ENCODE measurements at regions not wholly inside any gene's neighbourhood (a gene's known extent, or its start where the extent isn't known, plus 50 kb on each side); places are given as distances from the start of the nearest gene placed in this dataset.

DNA sequence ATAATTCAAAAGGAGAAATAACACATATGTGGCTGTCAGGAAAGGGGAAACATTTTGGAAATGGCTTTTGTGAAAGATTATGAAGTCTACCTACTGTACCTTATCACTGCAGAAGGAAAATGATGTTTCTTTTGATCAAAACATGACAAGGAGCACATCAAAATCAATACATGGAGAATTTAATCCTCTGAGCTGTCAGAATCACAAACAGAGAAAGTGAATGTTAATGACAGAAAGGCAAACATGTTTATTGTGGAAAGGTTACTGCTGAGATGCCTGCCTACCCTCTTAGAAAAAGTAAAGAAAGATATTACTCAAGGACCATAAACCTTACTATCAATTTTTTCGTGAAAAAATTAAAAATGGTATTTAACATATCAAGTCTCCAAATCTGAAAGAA lies 794.5 kb upstream of the GYPC start (continued):
- TF ChIP-seq, protein P1, sequence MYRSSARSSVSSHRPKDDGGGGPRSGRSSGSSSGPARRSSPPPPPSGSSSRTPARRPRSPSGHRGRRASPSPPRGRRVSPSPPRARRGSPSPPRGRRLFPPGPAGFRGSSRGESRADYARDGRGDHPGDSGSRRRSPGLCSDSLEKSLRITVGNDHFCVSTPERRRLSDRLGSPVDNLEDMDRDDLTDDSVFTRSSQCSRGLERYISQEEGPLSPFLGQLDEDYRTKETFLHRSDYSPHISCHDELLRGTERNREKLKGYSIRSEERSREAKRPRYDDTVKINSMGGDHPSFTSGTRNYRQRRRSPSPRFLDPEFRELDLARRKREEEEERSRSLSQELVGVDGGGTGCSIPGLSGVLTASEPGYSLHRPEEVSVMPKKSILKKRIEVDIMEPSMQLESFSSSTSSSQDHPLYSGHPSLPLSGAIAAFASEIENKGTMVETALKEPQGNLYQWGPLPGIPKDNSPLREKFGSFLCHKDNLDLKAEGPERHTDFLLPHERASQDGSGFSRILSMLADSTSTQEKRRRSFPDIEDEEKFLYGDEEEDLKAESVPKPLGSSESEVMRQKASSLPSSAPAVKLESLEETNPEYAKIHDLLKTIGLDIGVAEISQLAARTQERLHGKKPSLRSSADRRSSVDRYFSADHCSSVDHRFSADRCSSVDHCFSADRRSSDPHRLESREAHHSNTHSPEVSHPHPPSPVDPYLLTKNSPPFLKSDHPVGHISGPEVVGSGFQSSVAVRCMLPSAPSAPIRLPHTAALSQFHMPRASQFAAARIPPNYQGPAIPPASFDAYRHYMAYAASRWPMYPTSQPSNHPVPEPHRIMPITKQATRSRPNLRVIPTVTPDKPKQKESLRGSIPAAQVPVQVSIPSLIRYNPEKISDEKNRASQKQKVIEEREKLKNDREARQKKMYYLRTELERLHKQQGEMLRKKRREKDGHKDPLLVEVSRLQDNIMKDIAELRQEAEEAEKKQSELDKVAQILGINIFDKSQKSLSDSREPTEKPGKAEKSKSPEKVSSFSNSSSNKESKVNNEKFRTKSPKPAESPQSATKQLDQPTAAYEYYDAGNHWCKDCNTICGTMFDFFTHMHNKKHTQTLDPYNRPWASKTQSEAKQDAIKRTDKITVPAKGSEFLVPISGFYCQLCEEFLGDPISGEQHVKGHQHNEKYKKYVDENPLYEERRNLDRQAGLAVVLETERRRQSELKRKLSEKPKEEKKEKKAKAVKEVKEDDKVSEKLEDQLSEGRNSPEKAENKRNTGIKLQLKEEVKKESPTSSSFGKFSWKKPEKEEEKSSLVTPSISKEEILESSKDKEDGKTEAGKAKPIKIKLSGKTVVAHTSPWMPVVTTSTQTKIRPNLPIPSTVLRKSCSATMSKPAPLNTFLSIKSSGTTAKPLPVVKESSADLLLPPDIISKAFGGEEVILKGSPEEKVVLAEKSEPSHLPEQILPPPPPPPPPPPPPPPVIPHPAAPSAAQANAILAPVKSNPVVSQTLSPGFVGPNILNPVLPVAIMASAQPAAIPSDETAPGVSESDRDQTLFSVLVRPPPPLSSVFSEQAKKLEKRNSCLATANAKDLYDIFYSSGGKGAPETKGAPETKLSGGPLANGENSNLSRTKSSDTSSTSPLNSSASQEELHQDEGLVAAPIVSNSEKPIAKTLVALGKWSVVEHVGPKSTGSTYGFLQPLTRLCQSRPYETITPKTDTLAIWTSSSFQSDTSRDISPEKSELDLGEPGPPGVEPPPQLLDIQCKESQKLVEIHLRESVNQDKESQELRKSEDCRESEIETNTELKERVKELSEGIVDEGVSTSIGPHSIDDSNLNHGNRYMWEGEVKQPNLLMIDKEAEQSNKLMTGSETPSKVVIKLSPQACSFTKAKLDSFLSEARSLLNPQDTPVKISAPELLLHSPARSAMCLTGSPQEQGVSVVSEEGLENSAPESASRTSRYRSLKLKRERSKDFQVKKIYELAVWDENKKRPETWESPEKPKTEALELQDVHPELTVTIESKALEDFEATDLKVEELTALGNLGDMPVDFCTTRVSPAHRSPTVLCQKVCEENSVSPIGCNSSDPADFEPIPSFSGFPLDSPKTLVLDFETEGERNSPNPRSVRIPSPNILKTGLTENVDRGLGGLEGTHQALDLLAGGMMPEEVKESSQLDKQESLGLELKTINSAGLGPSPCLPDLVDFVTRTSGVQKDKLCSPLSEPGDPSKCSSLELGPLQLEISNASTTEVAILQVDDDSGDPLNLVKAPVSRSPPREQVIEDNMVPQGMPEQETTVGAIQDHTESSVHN (CRISPR knock-in tag; IDR thresholded peaks at IDR 0.05): no peak
- TF ChIP-seq ZNF205 (CRISPR knock-in tag; IDR thresholded peaks at IDR 0.05): no peak
- no peak for TF ChIP-seq ZBTB38 (CRISPR knock-in tag; IDR thresholded peaks at IDR 0.05)
- no peak for TF ChIP-seq AGO2 (optimal IDR thresholded peaks at IDR 0.05; ENCODE audit: low read depth, low read length)
- no peak for TF ChIP-seq MZF1 (CRISPR knock-in tag; IDR thresholded peaks at IDR 0.05; ENCODE audit: borderline replicate concordance)
- no peak for TF ChIP-seq ZNF17 (CRISPR knock-in tag; IDR thresholded peaks at IDR 0.05)

DNA sequence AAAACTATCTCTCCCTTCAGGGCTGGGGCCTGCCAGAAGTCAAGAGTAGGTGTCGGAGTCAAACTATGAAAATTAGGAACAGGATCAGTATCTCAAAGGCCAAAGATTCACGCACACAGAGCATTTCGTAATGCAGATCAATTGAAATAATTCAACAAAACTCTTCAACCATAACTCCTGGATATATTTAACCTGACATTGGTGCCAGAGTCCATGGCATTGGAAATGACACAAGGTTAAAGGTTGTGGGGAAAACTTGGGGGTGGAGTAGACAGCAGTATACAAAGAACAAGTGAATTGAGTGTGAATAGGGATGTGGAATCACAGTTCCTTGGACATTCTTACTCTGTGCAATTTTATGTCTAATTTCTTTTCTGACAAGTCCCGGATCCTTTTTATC lies 788.0 kb upstream of the GYPC start:
- Histone ChIP-seq H4K20me1 (ENCODE audit: insufficient read depth, low read length) (no peaks in the 10 kb centered on the region), H3K4me1 (ENCODE audit: insufficient read depth, low read length) (no peaks in the 10 kb centered on the region), H3K79me2 (ENCODE audit: insufficient read depth, low read length) (no peaks in the 10 kb centered on the region), H2AFZ (ENCODE audit: low read length) (no peak overlapping the region), H3K9ac (ENCODE audit: insufficient read depth, low read depth, low read length) (no peak overlapping the region), H3K27ac (ENCODE audit: extremely low read length, insufficient read depth, low read length) (no peak overlapping the region), H3K4me3 (replicated peaks in 1 of 3; ENCODE audit: insufficient read depth in 1 of 3, low read depth in 2 of 3, low read length in 3 of 3) (no peak overlapping the region), H3K27me3 (ENCODE audit: control insufficient read depth in 1 of 2, insufficient read depth in 2 of 2, low read length in 2 of 2) (no peaks in the 10 kb centered on the region), H3K9me3 (ENCODE audit: low read length) (peaks cover 63% of the 10 kb centered on the region), H3K4me2 (ENCODE audit: low read depth, low read length) (no peak overlapping the region), H3K36me3 (replicated peaks in 1 of 2; ENCODE audit: control insufficient read depth in 1 of 2, insufficient read depth in 2 of 2, low read length in 2 of 2) (no peaks in the 10 kb centered on the region)
- ATAC-seq (no peak), FAIRE-seq (no peak), DNase-seq (ENCODE audit: low spot score) (no peak)
- intact Hi-C loops (cut with micrococcal nuclease; ENCODE audit: unreplicated experiment): no loop called here
- POLR2A ChIA-PET: no interaction called here
- in situ Hi-C loops (cut with HindIII; ENCODE audit: extremely low pct_ligation_motif_present, low pct_unique_long_range_greater_than_20kb): no loop called here
- no TSS peak for BruUV-seq (replicated peaks)
- 21% methylated on average over 4 of the region's 4 CpGs for WGBS (ENCODE audit: low lambda C conversion rate)
- no peak for TF ChIP-seq ARID2 (CRISPR knock-in tag; IDR thresholded peaks at IDR 0.05; ENCODE audit: borderline replicate concordance)
- no peak for TF ChIP-seq ETV6 (CRISPR knock-in tag; conservative IDR thresholded peaks at IDR 0.05)
- no peak for TF ChIP-seq ZFP41 (CRISPR knock-in tag; IDR thresholded peaks at IDR 0.05; ENCODE audit: borderline replicate concordance)
- TF ChIP-seq SOX5 (CRISPR knock-in tag; IDR thresholded peaks at IDR 0.05; ENCODE audit: borderline replicate concordance): no peak
- TF ChIP-seq ZNF451 (CRISPR knock-in tag; IDR thresholded peaks at IDR 0.05): no peak
- no peak for TF ChIP-seq TBP (CRISPR knock-in tag; IDR thresholded peaks at IDR 0.05)
- no peak for TF ChIP-seq NAIF1 (CRISPR knock-in tag; IDR thresholded peaks at IDR 0.05; ENCODE audit: borderline replicate concordance)
- TF ChIP-seq ZNF850 (CRISPR knock-in tag; conservative IDR thresholded peaks at IDR 0.05): no peak
- TF ChIP-seq ZNF773 (CRISPR knock-in tag; IDR thresholded peaks at IDR 0.05; ENCODE audit: borderline replicate concordance): no peak
- CTCF ChIA-PET (ENCODE audit: low intra/inter-chr PET ratio, low total read pairs): no interaction called here

Data from HepG2 (cell line).